ENCODE measurements at regions not wholly inside any gene's neighbourhood (a gene's known extent, or its start where the extent isn't known, plus 50 kb on each side); places are given as distances from the start of the nearest gene placed in this dataset.

GRCh38 chr5:5615569-5615968 is 193.1 kb downstream of the ICE1 start:
- peak; percentile 15 for DNase-seq

- DNase-seq: no peak
Observed at GRCh38 chr5:5613261-5613990, 190.9 kb downstream of the ICE1 start.

GRCh38 chr5:5612096-5612495 is 189.6 kb downstream of the ICE1 start:
- DNase-seq: no peak

GRCh38 chr5:5609935-5610334 is 187.5 kb downstream of the ICE1 start:
- no peak for DNase-seq

GRCh38 chr5:5605170-5605764 is 182.8 kb downstream of the ICE1 start:
- DNase-seq: no peak

GRCh38 chr5:5602554-5602953 is 180.1 kb downstream of the ICE1 start:
- DNase-seq: no peak

- DNase-seq: peak; percentile 31
Observed at GRCh38 chr5:5598547-5599113, 176.2 kb downstream of the ICE1 start.

- DNase-seq: no peak
Observed at GRCh38 chr5:5593391-5593790, 170.9 kb downstream of the ICE1 start.

- no peak for DNase-seq
Observed at GRCh38 chr5:5592541-5592940, 170.1 kb downstream of the ICE1 start.

- DNase-seq: no peak
Observed at GRCh38 chr5:5591567-5591966, 169.1 kb downstream of the ICE1 start.

GRCh38 chr5:5589857-5590256 is 167.4 kb downstream of the ICE1 start:
- DNase-seq: no peak

GRCh38 chr5:5588887-5589826 is 166.7 kb downstream of the ICE1 start:
- DNase-seq: no peak

- no peak for DNase-seq
Observed at GRCh38 chr5:5588386-5588785, 165.9 kb downstream of the ICE1 start.

- DNase-seq: no peak
Observed at GRCh38 chr5:5587474-5587873, 165.0 kb downstream of the ICE1 start.

GRCh38 chr5:5586721-5587120 is 164.2 kb downstream of the ICE1 start:
- no peak for DNase-seq

GRCh38 chr5:5585751-5586341 is 163.4 kb downstream of the ICE1 start:
- DNase-seq: no peak

GRCh38 chr5:5584751-5585150 is 162.3 kb downstream of the ICE1 start:
- DNase-seq: no peak

GRCh38 chr5:5584236-5584745 is 161.8 kb downstream of the ICE1 start:
- no peak for DNase-seq

GRCh38 chr5:5583832-5584231 is 161.4 kb downstream of the ICE1 start:
- no peak for DNase-seq

GRCh38 chr5:5583023-5583765 is 160.7 kb downstream of the ICE1 start:
- DNase-seq: no peak

- no peak for DNase-seq
Observed at GRCh38 chr5:5581080-5581479, 158.6 kb downstream of the ICE1 start.

GRCh38 chr5:5576744-5577143 is 154.3 kb downstream of the ICE1 start:
- no peak for DNase-seq

Data from NCI-H2029 (cell line).